Activated CD8-positive, alpha-beta memory T cell treated with anti-CD3 and anti-CD28 coated beads for 1 hour (primary cell): ENCODE measurements at regions not wholly inside any gene's neighbourhood (a gene's known extent, or its start where the extent isn't known, plus 50 kb on each side); places are given as distances from the start of the nearest gene placed in this dataset.
"Not testable (repeated sequence)": the region's sequence is repeated elsewhere in the genome, so short reads cannot be mapped to it uniquely, and the experiment has no call there.

Experiments used
- DNase-seq, 2 donors: peaks; one replicate each; pipeline ENCODE4 v3.0.0-alpha.2; 2020; ENCODE audit warnings: low read depth in 1 of 2; ENCODE audit errors: extremely low read depth in 1 of 2

DNA sequence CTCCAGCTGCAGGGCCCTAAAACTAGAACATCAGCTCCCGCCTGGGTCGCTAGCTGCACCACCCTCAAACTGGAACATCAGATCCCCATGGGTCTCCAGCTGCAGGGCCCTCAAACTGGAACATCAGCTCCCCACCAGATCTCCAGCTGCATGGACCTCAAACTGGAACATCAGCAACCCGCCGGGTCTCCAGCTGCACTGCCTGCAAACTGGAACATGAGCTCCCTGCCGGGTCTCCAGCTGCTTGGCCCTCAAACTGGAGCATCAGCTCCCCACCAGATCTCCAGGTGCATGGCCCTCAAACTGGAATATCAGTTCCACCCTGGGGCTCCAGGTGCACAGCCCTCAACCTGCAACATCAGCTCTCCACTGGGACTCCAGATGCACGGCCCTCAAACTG lies 82.7 kb downstream of the TFRC start:
- DNase-seq, result not testable (repeated sequence)

DNA sequence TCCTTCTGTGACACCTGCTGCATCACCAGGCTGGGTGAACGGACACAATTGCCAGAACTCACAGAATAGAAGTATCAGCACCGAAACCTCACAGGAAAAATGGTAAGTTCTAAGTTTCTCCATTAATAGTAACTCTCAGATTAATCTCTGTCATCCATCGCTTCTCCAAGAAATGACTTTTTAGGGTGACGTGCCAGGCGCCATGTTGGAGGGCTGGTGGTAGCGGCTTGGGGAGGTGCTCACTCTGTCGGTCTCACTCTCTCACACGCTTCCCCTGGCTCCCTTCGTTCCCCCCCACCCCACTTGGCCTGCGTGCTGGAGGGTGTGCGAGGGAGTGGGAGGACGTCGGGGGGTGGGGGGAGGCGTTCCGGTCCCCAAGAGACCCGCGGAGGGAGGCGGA lies 85.6 kb downstream of the TFRC start:
- not testable (repeated sequence) for DNase-seq

DNA sequence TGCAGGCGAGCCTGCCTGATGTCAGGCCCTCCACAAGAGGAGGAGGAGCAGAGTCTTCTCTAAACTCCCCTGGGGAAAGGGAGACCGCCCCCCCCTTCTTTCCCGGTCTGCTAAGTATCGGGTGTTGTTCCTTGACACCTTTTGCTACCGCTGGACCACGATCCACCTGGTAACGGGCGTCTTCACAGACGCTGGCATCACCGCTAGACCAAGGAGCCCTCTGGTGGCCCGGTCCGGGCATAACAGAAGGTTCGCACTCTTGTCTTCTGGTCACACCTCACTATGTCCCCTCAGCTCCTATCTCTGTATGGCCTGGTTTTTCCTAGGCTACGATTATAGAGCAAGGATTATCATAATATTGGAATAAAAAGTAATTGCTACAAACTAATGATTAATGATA lies 86.0 kb upstream of the TNK2 start:
- peak in 1 of 2 donors; percentile 36 for DNase-seq

DNA sequence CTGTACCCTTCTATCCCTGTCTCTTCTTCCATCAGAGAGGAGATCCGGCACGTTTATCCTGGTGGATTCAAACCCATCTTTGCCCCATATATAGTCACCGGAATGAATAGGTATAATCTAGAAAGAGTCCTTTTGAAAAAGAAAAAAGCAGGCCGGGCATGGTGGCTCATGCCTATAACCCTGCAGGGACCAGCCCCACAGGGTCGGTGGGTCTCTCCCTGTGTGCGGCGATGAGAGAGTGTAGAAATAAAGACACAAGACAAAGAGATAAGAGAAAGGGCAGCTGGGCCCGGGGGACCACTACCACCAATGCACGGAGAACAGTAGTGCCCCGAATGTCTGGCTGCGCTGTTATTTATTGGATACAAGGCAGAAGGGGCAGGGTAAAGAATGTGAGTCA lies 85.3 kb upstream of the TNK2 start:
- DNase-seq, result not testable (repeated sequence)

DNA sequence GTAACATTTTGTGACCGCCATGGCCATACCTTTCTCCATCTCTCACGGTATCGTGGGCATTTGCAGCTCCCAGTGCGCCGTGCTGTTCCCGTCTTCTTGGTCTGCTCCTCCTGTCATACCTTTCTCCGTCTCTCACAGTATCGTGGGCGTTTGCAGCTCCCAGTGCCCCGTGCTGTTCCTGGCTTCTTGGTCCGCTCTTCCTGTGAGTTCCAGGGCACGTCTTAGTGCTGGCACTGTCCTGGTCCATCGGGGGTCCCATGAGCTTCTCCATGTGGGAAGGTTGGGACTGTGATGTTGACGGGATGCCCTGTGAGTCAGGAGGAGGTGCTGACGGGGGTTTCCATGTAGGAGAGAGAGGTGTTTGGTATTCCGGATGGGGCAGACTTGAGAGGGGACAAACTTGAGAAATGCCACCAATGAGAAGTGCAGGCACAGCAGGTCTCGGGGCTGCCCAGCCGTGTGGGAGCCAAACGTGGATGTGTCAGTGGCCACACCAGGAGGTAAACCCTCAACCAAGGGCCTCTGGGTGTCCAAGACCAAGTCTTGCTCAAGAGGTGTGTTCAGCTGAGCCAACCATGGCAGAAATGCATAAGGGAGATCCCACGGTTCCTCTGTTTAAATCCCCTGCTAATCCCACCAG lies 84.7 kb upstream of the TNK2 start:
- DNase-seq, result not testable (repeated sequence)

DNA sequence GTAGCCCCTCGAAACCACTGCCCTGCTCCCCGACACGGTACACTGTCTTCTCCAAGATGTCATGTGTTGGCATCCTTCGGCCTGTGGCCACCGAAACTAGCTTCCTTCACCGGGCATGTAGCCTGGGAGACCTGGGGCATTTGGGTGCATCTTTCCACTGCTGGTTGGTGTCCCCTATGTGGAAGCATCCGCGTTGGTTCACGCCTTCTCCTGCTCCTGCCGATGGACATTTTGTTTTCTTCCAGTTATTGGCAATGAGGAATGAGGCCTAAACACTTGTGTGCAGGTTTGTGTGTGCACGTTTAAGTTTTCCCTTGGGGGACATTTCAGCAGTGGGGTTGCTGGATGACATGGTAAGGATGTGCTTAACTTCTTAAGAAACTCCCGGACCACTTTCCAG lies 83.6 kb upstream of the TNK2 start:
- not testable (repeated sequence) for DNase-seq

DNA sequence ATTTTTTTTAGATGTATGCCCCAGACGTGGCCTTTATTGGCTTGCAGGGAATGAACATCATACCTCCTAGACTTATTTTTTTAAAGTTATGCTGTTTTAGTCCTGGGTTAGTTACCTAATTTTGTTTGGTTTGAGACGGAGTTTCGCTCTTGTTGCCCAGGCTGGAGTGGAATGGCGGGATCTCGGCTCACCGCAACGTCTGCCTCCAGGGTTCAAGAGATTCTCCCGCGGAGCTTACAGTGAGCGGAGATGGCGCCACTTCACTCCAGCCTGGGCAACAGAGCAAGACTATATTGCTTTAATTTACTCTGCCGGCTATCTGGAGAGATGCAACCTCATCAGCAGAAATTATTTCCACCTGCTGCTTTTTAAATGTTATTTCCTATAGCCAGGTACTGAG lies 82.9 kb upstream of the TNK2 start:
- DNase-seq, result not testable (repeated sequence)

DNA sequence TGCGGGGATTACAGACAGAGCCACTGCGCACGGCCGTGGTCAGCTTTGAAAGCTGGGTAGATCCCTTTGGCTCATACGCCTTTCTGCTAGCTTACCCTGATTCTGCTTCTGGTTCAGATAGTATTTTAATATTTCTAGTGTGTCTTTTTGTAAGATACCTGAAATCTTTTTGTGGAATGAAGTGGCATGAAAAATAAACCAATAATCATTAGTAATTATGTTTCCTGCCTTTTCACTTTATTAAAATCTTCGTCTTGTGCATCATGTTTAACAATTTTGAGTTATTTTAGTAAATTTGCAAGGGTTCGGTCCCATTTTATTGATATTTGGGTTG lies 82.5 kb upstream of the TNK2 start:
- not testable (repeated sequence) for DNase-seq

DNA sequence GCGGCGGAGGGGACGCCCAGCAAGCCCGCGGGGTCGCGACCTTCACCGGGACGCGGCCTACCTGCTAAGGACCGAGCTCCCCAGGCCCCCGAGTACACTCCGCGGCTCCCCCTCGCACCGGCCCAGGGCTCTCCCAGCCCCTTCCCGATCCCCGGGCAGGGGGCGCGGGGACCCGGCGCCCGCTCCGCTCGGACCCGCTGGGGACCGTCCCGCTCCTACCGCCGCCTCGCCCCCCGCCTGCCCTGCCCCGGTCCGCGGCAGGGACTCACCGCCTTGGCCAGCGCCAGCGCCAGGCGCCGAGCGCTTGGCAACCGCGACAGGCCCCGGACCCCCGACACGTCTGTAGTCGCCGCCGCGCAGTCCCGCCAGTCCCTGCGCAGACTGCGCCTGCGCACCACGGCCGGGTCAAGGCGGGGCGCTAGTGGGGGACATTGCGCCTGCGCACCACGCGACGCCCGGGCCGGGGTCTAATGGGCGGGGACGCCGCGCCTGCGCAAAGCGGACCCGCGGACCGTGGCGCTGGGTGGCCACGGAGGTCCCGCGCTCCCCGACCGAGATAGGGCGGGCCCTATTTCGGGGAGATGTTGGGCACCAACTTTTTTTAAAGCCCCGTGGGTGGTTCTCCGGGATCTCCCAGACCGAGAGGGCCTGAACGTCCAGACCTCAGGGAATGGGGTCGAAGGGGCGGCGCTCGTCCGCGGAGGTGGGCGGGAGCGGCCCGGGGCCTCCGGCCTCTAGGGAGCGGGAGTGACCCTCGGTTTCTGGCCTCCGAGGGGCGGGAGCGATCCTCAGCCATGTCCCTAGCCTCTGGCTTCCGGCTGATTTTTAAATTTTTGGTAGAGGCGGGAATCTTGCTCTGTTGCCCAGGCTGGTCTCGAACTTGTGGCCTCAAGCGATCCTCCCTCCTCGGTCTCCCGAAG lies 81.8 kb upstream of the TNK2 start:
- DNase-seq, result peak; percentile 77 to 94

DNA sequence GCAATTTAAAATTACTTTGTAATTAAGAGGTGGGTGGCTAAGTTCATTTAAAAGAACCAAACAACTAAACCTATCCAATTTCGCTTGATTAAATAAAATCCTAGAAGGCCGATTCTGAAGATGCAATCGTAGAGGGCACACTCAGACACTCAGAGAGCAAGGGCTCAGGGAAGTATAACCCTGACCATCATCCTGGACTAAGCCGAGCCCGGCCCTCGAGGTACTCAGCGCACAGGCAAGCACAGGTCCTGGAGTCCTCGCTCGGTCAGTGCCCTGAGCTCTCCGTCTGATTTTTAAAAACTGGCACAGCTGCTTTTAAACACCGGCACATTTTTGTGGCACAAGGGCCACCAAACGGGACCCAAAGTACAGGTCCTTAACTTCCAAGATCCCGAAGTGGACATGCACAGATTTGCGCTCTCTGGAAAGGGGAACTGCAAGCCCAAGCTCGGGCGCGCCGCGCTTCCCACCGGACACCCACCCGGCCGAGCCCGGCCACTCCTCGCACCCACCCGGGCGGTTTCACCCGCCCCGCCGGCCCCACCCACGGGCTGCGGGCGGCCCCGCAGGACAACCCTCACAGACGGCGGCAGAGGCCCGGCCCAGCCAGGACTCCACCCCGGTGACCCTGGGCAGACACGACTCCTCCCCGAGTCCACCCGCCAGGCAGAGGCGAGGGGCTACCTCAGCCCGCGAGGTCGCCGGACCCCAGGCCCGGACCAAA lies 81.0 kb upstream of the TNK2 start:
- not testable (repeated sequence) for DNase-seq

DNA sequence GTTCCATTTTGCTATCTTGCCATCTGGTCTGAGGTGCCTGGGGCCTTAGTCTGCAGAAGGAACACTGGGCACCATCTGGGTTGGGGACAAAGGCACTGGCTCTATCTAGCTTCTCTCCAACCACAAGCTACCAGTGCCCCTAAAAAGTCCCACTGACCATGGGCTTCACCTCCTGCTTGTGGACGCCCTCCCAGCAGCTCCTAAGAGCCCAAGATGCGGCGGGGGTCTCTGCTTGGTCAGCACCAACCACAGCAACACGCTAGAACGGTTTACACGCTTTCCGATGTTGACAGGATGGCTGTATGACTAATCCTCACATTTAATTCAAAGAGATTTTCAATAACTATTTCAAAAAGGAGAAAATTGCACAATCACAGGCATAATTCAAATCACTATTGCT lies 80.4 kb upstream of the TNK2 start:
- not testable (repeated sequence) for DNase-seq

DNA sequence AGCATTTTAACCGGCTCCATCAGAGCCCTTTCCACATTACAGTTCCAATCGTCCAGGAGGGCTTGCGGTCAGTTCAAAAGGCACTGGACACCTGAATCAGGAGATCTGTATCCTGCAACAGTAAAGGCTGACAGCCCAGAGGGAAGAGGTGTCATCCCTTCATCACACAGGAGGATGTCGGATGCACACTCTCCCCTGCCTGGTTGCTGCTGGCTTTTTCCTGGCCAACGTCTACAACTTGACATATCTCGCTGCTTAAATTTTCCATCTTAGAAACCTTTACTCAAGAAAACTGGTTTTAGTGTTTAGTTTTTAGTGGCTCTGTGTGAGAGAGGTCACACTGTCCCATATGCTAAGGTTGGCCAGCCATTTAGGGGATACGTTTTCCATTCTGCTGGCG lies 78.7 kb upstream of the TNK2 start:
- DNase-seq, result not testable (repeated sequence)

DNA sequence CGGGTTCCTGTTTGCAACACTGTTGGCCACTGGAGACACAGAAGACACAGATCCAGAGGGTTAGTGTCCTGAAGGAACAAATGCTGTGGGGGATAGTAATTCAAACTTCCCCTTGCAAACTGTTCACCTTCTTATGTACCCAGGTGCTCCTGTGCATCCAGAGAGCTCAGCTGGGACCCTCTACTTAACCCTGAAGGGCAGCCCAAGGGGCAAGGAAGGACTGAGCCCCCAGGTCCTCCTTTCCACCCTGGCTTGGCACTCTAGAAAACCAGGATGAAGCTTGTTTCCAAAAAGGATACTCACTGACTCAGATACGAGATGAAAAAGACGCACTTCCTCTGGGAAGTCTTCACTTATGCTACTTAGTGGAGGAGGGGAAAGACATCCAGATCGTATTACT lies 78.2 kb upstream of the TNK2 start:
- DNase-seq, result not testable (repeated sequence)

DNA sequence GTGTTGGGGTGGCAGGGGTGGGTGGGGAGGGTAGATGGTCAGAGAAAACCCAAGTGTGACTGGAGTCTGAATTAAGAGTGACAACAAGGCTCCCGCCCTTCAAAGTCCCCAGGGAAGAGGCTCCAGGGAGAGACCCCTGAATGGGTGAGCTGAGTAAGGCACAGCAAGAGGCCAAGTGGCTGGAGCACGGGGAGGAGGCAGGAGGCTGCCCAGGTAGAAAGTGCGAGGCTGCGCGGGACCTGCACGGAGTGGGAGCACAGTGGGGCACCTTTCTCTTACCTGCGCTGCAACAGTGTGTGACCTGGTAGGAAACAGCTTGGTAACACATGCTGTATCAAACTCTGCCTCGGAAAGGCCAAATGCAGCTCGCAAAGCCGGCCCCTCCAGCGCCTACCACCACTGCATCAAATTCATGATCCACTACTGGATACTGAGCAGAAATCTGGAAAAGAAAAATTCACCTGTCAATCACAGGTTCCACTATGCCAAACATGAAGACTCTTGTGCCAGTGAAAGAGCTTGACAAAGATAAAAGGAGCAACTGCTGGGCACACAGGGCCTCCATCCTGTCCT lies 77.1 kb upstream of the TNK2 start:
- DNase-seq, result not testable (repeated sequence)

DNA sequence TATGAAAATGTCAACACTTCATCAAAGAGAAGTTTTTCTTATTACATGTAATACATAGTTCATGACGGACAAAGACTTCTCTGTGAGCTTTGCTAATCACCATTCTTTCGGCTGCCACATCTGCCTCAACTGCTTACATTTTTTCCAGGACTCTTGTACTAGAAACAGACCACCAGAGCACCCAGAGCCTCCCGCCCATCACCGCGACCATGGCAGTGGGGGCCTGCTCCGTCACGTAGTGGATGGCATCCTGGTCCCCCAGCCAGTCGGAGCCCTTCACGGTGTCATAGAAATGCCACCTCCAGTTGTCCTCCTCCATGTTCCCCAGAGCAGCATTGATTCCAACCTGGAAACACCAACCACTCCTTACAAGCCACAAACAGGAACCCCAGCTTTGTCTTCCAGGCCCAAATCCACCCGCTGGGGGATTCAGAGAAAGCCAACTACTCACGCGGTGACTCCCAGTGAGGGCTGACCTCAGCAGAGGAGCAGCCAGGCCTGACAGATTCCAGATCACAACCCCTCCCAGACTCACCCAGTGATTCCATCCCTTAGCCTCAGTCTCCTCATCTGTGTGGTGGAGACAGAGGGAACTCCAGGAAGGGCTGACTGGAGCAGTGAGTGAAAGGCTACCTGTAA lies 76.2 kb upstream of the TNK2 start:
- not testable (repeated sequence) for DNase-seq

DNA sequence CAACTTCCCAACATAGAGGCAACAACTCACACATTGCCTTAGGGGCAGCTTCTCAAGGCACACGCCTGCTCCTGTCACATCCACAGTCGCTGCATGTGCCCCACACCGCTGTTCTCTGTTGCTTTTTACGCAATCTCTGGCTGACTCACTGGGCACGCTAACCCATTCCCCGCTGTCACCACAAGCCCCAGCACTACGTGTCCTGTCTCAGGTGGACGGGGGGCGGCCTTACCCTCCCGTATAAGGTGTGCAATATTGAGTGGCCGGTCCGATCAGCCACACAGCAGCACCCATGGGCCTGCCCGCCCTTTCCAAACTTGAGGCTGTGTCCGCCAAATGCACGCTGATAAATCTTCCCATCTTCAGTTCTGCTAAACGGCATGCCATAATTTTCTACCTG lies 75.5 kb upstream of the TNK2 start:
- not testable (repeated sequence) for DNase-seq

DNA sequence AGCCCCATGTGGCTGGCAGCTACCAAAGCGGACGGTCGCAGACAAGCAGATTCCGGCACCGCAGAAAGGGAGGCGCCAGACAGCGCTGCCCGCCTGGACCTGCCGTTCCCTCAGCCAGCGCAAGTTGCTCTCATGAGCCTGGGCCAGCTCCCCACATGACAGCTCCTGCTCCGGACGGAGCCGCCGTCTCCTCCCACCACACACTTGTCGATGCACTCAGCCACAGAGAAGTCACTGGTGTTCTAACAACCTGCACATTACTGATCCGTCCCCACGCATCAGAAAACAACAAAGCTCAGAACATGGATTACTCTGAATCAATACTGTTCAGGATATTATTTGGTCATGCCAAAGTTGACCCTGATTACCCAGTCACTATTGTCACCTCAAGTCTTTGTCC lies 74.4 kb upstream of the TNK2 start:
- not testable (repeated sequence) for DNase-seq

DNA sequence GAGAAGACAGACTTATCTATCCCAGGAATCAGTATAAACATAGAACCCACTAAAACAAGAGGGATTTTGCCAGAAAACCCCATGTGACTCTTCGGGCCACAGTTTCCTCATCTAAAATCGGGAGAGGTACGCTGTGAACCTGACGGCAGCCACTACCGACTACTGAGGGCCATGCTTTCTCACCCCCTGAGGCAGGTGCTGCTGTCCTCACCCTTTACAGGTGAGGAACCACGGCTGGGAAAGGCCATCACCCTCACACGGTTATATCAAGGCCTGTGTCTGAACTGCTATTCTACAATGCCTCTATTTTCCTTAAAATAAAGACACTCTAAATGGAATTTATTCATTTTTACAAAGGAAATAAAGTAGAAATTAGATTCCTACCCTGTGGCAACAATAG lies 73.4 kb upstream of the TNK2 start:
- not testable (repeated sequence) for DNase-seq

DNA sequence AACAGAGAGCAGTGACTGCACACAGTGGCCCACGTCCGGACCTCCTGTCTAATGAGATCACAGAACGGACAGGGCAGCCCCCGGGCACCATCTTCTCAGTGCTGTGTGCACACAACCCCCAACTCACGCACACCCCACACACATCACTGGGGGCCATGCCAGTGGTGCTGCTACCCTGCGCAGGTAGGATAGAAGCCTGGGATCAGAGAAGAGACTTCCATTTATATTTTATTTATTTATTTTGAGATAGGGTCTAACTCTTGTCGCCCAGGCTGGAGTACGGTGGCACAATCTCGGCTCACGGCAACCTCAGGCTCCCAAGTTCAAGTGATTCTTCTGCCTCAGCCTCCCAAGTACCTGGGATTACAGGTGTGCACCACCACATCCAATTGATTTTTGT lies 71.5 kb upstream of the TNK2 start:
- DNase-seq, result not testable (repeated sequence)

DNA sequence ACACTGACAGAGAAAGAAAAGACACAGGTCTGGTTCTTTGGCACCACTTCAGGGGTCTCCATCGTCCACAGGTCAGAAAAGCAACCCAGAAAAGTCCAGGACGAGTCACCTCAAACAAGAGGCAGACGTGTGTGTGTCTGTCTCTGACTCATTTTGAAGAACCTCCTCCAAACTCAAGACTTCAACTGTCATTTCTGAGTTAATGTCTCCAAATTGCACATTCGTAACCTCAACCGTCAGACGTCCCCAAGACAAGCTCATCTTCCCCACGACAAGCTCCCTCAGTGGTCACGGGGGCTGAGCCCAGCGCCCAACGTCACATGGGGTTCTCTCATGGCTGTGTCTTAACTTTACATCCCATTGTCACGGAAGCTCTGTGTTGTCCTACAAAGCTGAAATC lies 70.2 kb upstream of the TNK2 start:
- not testable (repeated sequence) for DNase-seq

DNA sequence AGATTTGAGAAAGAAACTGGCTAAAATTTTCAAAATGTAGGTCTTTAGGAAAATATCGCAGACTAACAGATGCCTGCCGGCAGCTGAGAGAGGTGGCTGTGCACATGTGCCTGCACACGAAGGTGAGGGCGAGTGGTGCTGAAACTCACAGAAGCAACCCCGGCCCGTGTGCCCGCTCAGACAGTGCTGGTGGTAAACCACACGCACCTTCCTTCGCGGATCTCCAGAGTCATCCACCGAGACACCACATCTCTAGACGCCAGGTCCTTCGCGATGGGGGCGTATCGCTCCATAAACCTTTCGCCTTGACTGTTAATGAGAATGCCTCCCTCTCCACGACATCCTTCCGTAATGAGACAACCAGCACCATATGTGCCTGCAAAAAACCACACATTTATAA lies 68.5 kb upstream of the TNK2 start:
- not testable (repeated sequence) for DNase-seq
